ENCODE measurements at regions not wholly inside any gene's neighbourhood (a gene's known extent, or its start where the extent isn't known, plus 50 kb on each side); places are given as distances from the start of the nearest gene placed in this dataset.

DNA sequence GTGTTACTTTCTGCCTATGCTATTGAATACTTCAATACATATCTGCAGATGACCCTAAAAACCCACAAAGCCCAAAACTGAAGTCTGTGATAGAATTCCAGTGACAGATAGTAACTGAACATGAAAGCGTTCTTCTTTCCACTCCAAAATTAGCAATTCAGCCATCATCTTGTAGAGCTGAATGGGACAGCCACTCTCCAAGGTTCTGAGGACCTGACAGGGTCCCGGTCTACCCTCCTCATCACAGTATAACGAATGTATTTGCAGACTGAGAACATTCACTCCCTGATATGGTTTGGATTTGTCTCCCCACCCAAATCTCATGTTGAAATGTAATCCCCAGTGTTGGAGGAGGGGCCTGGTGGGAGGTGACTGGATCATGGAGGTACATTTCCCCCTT is 189.5 kb downstream of the MTCL1 start:
- TF ChIP-seq ELF1 (IDR thresholded peaks at IDR 0.05; ENCODE audit: borderline replicate concordance, low read depth) (no peak), SRF (IDR thresholded peaks at IDR 0.05; ENCODE audit: low read depth) (no peak), JUND (IDR thresholded peaks at IDR 0.05) (no peak), YY1 (IDR thresholded peaks at IDR 0.05; ENCODE audit: extremely low read depth, insufficient replicate concordance, low read depth, low read length) (no peak), ZFX (IDR thresholded peaks at IDR 0.05) (no peak), EZH2phosphoT487 (IDR thresholded peaks at IDR 0.05; ENCODE audit: borderline replicate concordance) (no peak), SIN3A (IDR thresholded peaks at IDR 0.05; ENCODE audit: low read depth) (no peak), POLR2A (IDR thresholded peaks at IDR 0.05; ENCODE audit: borderline replicate concordance, extremely low read depth, insufficient read depth, insufficient read length) (no peak), EZH2 (IDR thresholded peaks at IDR 0.05) (no peak)
- TF ChIP-seq, protein P1, sequence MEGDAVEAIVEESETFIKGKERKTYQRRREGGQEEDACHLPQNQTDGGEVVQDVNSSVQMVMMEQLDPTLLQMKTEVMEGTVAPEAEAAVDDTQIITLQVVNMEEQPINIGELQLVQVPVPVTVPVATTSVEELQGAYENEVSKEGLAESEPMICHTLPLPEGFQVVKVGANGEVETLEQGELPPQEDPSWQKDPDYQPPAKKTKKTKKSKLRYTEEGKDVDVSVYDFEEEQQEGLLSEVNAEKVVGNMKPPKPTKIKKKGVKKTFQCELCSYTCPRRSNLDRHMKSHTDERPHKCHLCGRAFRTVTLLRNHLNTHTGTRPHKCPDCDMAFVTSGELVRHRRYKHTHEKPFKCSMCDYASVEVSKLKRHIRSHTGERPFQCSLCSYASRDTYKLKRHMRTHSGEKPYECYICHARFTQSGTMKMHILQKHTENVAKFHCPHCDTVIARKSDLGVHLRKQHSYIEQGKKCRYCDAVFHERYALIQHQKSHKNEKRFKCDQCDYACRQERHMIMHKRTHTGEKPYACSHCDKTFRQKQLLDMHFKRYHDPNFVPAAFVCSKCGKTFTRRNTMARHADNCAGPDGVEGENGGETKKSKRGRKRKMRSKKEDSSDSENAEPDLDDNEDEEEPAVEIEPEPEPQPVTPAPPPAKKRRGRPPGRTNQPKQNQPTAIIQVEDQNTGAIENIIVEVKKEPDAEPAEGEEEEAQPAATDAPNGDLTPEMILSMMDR (IDR thresholded peaks at IDR 0.05 in 2 of 3, conservative IDR thresholded peaks at IDR 0.05 in 1 of 3; ENCODE audit: borderline replicate concordance in 1 of 3, insufficient read depth in 1 of 3, low read depth in 2 of 3, low read length in 2 of 3), result no peak
- TF ChIP-seq, protein P2, sequence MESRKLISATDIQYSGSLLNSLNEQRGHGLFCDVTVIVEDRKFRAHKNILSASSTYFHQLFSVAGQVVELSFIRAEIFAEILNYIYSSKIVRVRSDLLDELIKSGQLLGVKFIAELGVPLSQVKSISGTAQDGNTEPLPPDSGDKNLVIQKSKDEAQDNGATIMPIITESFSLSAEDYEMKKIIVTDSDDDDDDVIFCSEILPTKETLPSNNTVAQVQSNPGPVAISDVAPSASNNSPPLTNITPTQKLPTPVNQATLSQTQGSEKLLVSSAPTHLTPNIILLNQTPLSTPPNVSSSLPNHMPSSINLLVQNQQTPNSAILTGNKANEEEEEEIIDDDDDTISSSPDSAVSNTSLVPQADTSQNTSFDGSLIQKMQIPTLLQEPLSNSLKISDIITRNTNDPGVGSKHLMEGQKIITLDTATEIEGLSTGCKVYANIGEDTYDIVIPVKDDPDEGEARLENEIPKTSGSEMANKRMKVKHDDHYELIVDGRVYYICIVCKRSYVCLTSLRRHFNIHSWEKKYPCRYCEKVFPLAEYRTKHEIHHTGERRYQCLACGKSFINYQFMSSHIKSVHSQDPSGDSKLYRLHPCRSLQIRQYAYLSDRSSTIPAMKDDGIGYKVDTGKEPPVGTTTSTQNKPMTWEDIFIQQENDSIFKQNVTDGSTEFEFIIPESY (IDR thresholded peaks at IDR 0.05; ENCODE audit: extremely low read depth, insufficient replicate concordance, low read length), result no peak
- TF ChIP-seq, protein P3, sequence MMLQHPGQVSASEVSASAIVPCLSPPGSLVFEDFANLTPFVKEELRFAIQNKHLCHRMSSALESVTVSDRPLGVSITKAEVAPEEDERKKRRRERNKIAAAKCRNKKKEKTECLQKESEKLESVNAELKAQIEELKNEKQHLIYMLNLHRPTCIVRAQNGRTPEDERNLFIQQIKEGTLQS (IDR thresholded peaks at IDR 0.05), result no peak

All from HCT116 (cell line).